ENCODE measurements at regions not wholly inside any gene's neighbourhood (a gene's known extent, or its start where the extent isn't known, plus 50 kb on each side); places are given as distances from the start of the nearest gene placed in this dataset.
"Not testable (repeated sequence)": the region's sequence is repeated elsewhere in the genome, so short reads cannot be mapped to it uniquely, and the experiment has no call there.

- Histone ChIP-seq H2AFZ (ENCODE audit: low read length) (no peak overlapping the region), H3K79me2 (ENCODE audit: low read length) (no peaks in the 10 kb centered on the region), H3K36me3 (replicated peaks; ENCODE audit: insufficient read depth, low read length) (no peaks in the 10 kb centered on the region), H3K4me3 (ENCODE audit: low read length) (no peak overlapping the region), H3K4me2 (ENCODE audit: low read depth, low read length) (no peak overlapping the region), H3K27ac (ENCODE audit: low read length) (no peak overlapping the region), H3F3A (ENCODE audit: insufficient read depth, low read length) (no peaks in the 10 kb centered on the region), H3K4me1 (ENCODE audit: low read length) (no peaks in the 10 kb centered on the region), H3K9me3 (replicated peaks; ENCODE audit: insufficient read depth, low read length) (no peaks in the 10 kb centered on the region), H3K9me2 (replicated peaks; ENCODE audit: insufficient read depth, low read length) (no peaks in the 10 kb centered on the region), H4K20me1 (ENCODE audit: insufficient read depth, low read length) (no peaks in the 10 kb centered on the region), H3K27me3 (replicated peaks; ENCODE audit: insufficient read depth, low read length) (no peaks in the 10 kb centered on the region), H3K9ac (ENCODE audit: low read length) (no peak overlapping the region)
- no peak for DNase-seq
- TF ChIP-seq EZH2phosphoT487 (IDR thresholded peaks at IDR 0.05; ENCODE audit: low read length) (no peak), EZH2 (optimal IDR thresholded peaks at IDR 0.05; ENCODE audit: low read depth, low read length) (no peak)
- TF ChIP-seq, protein P1, sequence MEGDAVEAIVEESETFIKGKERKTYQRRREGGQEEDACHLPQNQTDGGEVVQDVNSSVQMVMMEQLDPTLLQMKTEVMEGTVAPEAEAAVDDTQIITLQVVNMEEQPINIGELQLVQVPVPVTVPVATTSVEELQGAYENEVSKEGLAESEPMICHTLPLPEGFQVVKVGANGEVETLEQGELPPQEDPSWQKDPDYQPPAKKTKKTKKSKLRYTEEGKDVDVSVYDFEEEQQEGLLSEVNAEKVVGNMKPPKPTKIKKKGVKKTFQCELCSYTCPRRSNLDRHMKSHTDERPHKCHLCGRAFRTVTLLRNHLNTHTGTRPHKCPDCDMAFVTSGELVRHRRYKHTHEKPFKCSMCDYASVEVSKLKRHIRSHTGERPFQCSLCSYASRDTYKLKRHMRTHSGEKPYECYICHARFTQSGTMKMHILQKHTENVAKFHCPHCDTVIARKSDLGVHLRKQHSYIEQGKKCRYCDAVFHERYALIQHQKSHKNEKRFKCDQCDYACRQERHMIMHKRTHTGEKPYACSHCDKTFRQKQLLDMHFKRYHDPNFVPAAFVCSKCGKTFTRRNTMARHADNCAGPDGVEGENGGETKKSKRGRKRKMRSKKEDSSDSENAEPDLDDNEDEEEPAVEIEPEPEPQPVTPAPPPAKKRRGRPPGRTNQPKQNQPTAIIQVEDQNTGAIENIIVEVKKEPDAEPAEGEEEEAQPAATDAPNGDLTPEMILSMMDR (IDR thresholded peaks at IDR 0.05; ENCODE audit: low read length): no peak
Observed at GRCh38 chr12:90211017-90211416, 502.4 kb upstream of the ATP2B1 start.

- no peaks in the 10 kb centered on the region for H3F3A ChIP-seq (ENCODE audit: insufficient read depth, low read length)
- DNase-seq: no peak
- H3K9ac ChIP-seq (ENCODE audit: low read length): no peak overlapping the region
- no peaks in the 10 kb centered on the region for H3K36me3 ChIP-seq (replicated peaks; ENCODE audit: insufficient read depth, low read length)
- H3K27ac ChIP-seq (ENCODE audit: low read length): no peak overlapping the region
- no peaks in the 10 kb centered on the region for H3K9me3 ChIP-seq (replicated peaks; ENCODE audit: insufficient read depth, low read length)
- H3K9me2 ChIP-seq (replicated peaks; ENCODE audit: insufficient read depth, low read length): no peaks in the 10 kb centered on the region
- H2AFZ ChIP-seq (ENCODE audit: low read length): no peak overlapping the region
- no peaks in the 10 kb centered on the region for H3K27me3 ChIP-seq (replicated peaks; ENCODE audit: insufficient read depth, low read length)
- no peaks in the 10 kb centered on the region for H3K79me2 ChIP-seq (ENCODE audit: low read length)
- no peak for TF ChIP-seq EZH2phosphoT487 (IDR thresholded peaks at IDR 0.05; ENCODE audit: low read length)
- TF ChIP-seq, protein P1 (IDR thresholded peaks at IDR 0.05; ENCODE audit: low read length): no peak
- no peak for TF ChIP-seq EZH2 (optimal IDR thresholded peaks at IDR 0.05; ENCODE audit: low read depth, low read length)
- H3K4me2 ChIP-seq (ENCODE audit: low read depth, low read length): no peak overlapping the region
- no peak overlapping the region for H3K4me3 ChIP-seq (ENCODE audit: low read length)
- H4K20me1 ChIP-seq (ENCODE audit: insufficient read depth, low read length): no peaks in the 10 kb centered on the region
- no peaks in the 10 kb centered on the region for H3K4me1 ChIP-seq (ENCODE audit: low read length)
Observed at GRCh38 chr12:90209029-90209428, 500.4 kb upstream of the ATP2B1 start.

DNA sequence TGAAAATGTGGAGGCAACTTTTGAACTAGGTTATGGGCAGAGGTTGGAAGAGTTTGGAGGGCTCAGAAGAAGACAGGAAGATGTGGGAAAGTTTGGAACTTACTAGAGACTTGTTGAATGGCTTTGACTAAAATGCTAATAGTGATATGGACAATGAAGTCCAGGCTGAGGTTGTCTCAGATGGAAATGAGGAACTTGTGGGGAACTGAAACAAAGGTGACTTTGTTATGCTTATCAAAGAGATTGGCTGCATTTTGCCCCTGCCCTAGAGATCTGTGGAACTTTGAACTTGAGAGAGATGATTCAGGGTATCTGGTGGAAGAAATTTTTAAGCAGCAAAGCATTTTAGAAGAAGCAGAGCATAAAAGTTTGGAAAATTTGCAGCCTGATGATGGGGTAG, 499.7 kb upstream of the ATP2B1 start:
- H3K79me2 ChIP-seq (ENCODE audit: low read length); H3K4me1 ChIP-seq (ENCODE audit: low read length); DNase-seq; H3K27ac ChIP-seq (ENCODE audit: low read length); H3K36me3 ChIP-seq (replicated peaks; ENCODE audit: insufficient read depth, low read length); H4K20me1 ChIP-seq (ENCODE audit: insufficient read depth, low read length); H3K4me3 ChIP-seq (ENCODE audit: low read length); H3K9me3 ChIP-seq (replicated peaks; ENCODE audit: insufficient read depth, low read length); H3K9ac ChIP-seq (ENCODE audit: low read length); H3K4me2 ChIP-seq (ENCODE audit: low read depth, low read length); H2AFZ ChIP-seq (ENCODE audit: low read length); H3F3A ChIP-seq (ENCODE audit: insufficient read depth, low read length); H3K9me2 ChIP-seq (replicated peaks; ENCODE audit: insufficient read depth, low read length); H3K27me3 ChIP-seq (replicated peaks; ENCODE audit: insufficient read depth, low read length): not testable (repeated sequence)

- Histone ChIP-seq H2AFZ (ENCODE audit: low read length) (no peak overlapping the region), H3K4me1 (ENCODE audit: low read length) (no peaks in the 10 kb centered on the region), H3K4me3 (ENCODE audit: low read length) (no peak overlapping the region), H3K27me3 (replicated peaks; ENCODE audit: insufficient read depth, low read length) (no peaks in the 10 kb centered on the region), H4K20me1 (ENCODE audit: insufficient read depth, low read length) (no peaks in the 10 kb centered on the region), H3K36me3 (replicated peaks; ENCODE audit: insufficient read depth, low read length) (no peaks in the 10 kb centered on the region), H3K27ac (ENCODE audit: low read length) (no peak overlapping the region), H3F3A (ENCODE audit: insufficient read depth, low read length) (no peaks in the 10 kb centered on the region), H3K79me2 (ENCODE audit: low read length) (no peaks in the 10 kb centered on the region), H3K9ac (ENCODE audit: low read length) (no peak overlapping the region), H3K9me2 (replicated peaks; ENCODE audit: insufficient read depth, low read length) (no peaks in the 10 kb centered on the region), H3K9me3 (replicated peaks; ENCODE audit: insufficient read depth, low read length) (no peaks in the 10 kb centered on the region), H3K4me2 (ENCODE audit: low read depth, low read length) (no peak overlapping the region)
- TF ChIP-seq, protein P1 (IDR thresholded peaks at IDR 0.05; ENCODE audit: low read length): no peak
- TF ChIP-seq EZH2phosphoT487 (IDR thresholded peaks at IDR 0.05; ENCODE audit: low read length): no peak
- no peak for TF ChIP-seq EZH2 (optimal IDR thresholded peaks at IDR 0.05; ENCODE audit: low read depth, low read length)
- DNase-seq: no peak
Observed at GRCh38 chr12:90207799-90208198, 499.2 kb upstream of the ATP2B1 start.
